CD4-positive, alpha-beta T cell treated with Interleukin-10 for 1 hour (primary cell): ENCODE measurements at regions not wholly inside any gene's neighbourhood (a gene's known extent, or its start where the extent isn't known, plus 50 kb on each side); places are given as distances from the start of the nearest gene placed in this dataset.
"Not testable (repeated sequence)": the region's sequence is repeated elsewhere in the genome, so short reads cannot be mapped to it uniquely, and the experiment has no call there.

Source experiments
- DNase-seq: peaks from one replicate; pipeline ENCODE4 v3.0.0-alpha.2; 2020

GRCh38 chr2:4962419-4962818 lies 729.8 kb upstream of the SOX11 start:
- DNase-seq, result no peak

GRCh38 chr2:4963106-4963505 lies 729.1 kb upstream of the SOX11 start:
- no peak for DNase-seq

DNA sequence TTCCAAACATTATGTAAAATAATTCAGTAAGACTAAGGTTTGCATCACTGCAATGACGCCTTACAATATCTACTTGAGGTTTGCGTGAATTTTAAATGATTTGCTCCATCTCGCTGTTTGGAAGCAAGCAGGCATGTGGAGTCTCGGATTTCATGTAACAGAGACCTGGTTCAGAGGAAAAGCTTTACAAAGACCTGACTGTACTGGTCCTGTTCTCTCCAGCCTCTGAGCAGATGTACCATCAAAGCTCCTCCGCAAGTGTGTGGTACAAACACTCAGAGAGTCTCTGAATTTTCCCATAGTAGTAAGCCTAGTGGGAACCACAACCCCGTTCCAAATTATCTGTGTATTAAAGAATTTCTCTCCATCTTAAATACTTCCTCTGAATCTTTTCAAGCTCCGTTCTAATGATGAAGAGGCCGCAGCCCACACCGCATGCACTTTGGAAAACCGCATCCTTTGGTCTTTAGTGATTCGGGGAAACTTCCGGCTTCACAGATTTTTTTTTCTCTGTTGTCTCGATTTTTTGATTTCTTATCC lies 728.1 kb upstream of the SOX11 start:
- DNase-seq, result no peak

DNA sequence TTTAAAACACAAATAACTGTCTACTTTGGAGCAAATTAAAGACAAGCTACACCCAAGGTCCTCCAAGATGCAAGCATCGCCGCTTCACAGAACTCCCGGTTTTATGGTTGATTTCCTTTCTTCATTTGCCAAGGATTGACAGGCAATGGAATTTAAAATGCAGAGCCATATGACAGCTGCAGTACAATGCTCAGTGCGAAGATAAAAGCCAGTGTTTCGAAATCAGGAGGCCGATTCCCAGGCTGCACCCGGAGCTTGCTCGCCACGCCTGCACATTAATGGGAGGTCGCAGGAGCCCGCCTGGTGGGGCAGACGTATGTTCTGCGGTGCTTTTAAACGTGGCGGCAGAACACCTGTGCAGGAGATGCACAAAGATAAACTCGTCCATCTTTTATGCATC lies 727.6 kb upstream of the SOX11 start:
- no peak for DNase-seq

- no peak for DNase-seq
Measured at GRCh38 chr2:4965556-4966320, 726.4 kb upstream of the SOX11 start.

DNA sequence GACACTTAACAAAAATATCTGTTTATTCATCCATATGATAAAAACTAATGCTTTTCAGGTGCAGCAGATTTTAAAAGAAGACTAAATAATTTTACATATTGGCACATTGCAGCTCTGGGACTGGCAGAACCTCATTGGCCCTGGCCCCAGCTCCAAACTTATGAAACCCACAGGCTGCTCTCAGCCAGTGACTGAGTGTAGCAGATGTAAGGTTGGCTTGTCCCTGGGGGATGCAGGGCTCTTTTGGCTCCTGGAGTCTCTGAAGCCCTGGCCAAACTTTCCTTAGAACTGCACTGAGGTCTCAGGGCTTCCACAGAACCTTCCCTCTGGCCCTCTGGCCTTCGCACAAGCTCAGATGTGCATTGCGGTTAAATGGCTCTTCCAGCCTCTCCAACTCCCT lies 725.0 kb upstream of the SOX11 start:
- DNase-seq, result no peak

GRCh38 chr2:4972472-4972871 lies 719.7 kb upstream of the SOX11 start:
- DNase-seq, result no peak

GRCh38 chr2:4973354-4973753 lies 718.8 kb upstream of the SOX11 start:
- DNase-seq, result no peak

DNA sequence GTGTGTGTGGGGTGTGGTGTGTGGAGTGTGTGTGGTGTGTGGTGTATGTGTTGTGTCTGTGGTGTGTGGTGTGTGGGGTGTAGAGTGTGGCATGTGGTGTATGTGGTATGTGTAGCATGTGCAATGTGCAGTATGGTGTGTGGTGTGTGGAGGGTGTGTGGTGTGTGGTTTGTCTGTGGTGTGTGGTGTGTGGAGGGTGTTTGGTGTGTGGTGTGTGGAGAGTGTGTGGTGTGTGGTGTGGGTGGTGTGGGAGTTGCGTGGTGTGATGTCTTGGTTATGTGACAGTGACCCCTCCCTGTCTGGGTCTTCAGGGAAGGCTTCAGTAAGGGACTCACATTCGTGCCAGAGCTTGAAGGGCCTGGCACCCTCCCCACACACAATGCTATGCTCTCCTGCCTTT lies 718.2 kb upstream of the SOX11 start:
- DNase-seq, result no peak

GRCh38 chr2:4976407-4976806 lies 715.8 kb upstream of the SOX11 start:
- no peak for DNase-seq

GRCh38 chr2:4979111-4979510 lies 713.1 kb upstream of the SOX11 start:
- no peak for DNase-seq

- no peak for DNase-seq
Measured at GRCh38 chr2:4980995-4981394, 711.2 kb upstream of the SOX11 start.

- DNase-seq, result no peak
Measured at GRCh38 chr2:4981802-4982409, 710.3 kb upstream of the SOX11 start.

DNA sequence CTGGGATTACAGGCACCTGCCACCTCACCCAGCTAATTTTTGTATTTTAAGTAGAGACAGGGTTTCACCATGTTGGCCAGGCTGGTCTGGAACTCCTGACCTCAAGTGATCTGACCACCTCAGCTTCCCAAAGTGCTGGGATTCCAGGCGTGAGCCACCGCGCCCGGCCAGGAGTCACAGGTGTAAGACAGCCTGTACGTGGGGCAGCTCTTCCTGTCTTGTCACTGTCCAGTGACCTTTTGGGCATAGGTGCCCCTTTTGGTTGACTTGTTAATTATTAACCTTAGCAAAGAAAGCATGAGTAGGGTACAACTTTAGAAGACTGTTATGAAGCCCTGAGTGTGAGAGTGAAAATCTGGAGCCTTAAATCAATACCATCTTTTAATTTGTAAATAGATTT lies 703.7 kb upstream of the SOX11 start:
- not testable (repeated sequence) for DNase-seq

DNA sequence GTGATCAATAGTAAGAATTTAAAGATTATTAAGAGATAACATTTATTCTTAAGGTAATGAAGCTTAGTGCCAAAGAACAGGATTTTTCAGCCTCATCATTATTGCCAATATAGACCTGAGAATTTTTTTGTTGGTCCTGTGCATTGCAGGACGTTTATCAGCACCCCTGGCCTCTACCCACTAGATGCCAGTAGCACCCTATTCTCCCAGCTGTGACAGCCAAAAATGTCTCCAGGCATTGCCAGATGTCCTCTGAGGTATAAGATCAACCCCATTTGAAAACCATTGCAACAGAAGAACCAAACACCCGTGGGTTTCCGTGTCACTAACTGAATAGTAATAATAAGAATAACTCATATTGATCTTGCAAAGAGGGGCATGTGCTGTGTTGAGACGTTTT lies 700.0 kb upstream of the SOX11 start:
- no peak for DNase-seq

- DNase-seq, result no peak
Measured at GRCh38 chr2:4995466-4995865, 696.7 kb upstream of the SOX11 start.

DNA sequence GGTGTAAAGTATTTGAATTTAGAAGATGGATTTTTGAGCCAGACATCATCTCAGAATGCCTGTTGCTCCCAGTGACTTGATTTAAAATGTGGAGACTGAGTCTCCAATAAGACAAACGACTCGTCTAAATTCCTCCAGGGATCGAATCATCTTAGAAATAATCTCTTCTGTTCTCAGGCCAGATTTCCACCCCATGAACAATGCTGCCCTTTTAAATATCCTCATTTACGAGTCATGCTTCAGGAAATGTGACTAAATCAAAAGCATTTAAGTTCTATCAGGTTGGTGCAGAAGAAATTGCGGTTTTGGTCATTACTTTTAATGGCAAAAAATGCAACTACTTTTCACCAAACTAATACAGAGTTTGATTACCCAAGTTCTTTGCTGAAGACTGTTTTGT lies 684.6 kb upstream of the SOX11 start:
- DNase-seq, result no peak

DNA sequence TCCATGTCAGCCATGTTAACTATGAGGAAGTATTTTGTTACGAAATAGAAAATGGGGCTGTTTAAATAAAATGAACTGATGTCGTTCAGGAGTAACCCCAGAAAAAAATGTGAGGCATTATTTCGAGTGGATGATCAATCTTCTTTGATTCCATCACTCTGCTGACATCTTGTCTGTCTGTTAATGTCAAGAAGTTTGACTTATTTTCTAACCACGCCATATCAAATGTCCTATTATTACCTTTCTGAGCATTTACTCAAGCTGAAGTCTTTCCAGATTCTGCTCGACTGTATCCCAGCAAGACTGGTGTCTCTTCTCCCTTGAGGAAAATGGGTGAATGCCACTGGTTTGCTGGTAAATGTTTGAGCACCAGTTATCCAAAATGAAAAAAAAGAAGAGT lies 672.9 kb upstream of the SOX11 start:
- DNase-seq, result no peak

DNA sequence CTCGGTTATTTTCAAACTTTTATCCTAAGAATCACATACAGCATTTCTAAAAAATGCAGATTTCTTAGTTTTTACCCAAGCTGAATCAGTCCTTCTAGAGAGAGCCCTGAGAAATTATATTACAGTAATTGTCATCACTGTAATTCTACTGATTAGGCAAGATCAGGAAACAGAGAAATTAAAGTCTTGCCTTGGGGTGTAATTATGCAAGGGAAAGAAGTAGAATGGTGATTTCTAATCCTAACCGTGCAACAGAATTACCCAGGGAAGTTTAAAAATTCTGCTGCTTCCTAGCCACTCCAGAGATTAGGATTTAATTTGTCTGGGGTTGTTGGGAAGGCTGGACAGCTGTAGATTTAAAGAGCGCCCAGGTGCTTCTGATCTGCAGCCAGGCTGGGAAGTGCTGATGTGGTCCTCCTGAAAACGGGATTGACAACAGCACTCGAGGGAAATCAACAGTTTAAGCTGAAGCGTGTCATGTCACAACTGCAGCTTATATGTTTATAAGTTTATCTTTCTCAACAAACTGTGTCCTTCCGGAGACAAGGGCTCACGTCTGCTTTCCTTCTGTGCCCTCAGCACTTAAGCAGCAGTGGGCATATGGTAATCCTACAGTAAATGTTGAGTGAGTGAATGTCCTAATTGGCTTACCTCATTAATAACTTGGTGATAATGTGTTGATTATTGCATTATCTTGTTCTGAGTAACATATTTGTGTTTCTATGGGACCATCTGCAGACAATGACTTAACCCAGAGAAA lies 671.9 kb upstream of the SOX11 start:
- no peak for DNase-seq

DNA sequence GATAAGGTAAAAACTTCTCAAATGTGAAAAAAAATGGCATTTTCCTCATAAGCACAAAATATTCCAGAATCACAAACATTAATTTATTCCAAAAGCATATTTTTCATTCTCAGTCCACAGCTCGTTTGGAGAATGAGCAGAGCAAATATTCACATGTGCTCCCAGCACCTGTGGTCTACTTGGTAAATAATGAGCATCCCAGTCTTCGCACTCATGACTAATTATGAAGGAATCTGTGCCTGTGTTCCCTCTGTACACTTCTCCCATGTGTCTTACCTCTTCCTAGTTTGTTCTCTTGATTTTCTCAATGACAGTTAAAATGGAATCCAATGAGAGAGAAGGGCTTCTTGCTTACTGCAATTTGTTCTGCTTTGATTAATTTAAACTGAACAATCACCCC lies 671.0 kb upstream of the SOX11 start:
- no peak for DNase-seq

- no peak for DNase-seq
Measured at GRCh38 chr2:5022061-5022460, 670.1 kb upstream of the SOX11 start.

DNA sequence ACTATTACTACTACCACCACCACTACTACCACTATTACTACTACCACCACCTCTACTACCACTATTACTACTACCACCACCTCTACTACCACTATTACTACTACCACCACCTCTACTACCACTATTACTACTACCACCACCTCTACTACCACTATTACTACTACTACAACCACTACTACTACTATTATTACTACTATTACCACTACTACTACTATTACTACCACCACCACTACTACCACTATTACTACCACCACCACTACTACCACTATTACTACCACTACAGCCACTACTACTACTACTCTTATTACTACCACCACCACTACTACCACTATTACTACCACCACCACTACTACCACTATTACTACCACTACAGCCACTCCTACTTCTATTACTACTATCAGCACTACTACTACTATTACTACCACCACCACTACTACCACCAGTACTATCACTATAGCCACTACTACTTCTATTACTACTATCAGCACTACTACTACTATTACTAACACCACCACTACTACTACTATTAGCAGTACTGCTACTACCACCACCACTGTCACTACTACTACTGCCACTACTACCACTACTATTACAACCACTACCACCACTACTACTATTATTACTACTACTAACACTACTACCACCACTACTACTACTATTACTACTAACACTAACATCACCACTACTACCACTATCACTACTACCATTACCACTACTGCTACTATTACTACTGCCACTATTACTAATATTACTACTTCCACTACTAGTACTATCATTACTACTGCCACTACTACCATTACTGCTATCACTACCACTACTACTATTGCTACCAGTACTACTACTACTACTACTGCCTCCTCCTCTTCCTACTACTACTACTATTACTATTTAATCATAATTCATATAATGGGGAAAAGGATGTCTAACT lies 669.2 kb upstream of the SOX11 start:
- DNase-seq, result not testable (repeated sequence)
